ENCODE measurements at regions not wholly inside any gene's neighbourhood (a gene's known extent, or its start where the extent isn't known, plus 50 kb on each side); places are given as distances from the start of the nearest gene placed in this dataset.
"Not testable (repeated sequence)": the region's sequence is repeated elsewhere in the genome, so short reads cannot be mapped to it uniquely, and the experiment has no call there.

DNA sequence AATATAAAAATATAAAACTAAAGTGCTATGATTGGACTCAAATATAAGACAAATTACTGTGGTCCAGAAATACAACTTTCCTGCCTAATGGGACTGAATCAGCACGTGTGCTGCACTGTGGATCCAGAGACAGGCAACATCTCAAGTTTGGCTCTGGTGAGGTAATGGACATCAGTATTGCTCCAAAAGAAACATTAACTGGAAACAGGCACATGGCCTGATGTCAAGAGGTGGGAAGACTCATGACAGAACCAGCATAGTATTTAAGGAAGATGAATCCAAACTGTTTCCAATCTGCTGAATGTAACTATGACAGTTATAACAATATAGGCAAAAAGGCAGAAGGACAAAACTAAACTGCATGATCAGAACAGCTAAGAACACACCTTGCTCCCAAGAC is 354.6 kb downstream of the FSIP2 start:
- DNase-seq = no peak

DNA sequence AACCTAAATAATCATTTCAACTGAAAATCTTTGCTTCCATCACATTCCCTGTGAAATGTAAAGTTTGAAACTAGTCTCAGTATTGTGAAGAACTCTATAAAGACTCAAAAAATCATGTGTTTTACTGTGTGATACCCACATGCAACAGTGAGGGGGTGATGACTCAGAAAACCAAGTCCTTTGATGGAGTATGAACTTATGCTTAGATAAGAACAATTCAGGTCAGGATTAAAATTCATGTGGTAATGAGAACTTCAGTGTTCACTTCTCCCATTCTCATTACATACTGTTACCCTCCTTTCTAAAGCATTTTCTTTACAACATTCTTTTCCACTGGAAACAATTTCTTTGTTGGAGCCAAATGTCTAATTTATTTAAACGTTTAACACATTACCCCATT is 360.2 kb downstream of the FSIP2 start:
- DNase-seq = no peak

DNA sequence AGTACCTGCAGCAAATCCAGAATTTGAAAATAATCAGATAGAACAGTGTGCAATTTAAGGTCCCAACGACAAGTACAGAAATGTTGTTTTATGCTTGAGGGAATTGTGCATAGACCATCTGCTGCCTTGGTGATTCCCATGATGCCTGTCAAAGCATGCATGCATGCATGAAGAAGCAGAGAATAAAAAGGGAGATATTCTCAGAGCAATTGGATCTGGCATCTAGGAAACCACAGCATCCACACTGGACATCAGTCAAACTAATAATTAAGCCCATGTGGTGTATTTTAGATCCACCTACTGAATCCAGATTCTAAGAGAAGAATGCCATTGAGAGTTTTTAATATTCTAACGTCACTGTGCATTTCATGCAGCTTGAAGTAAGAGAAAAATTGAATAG is 361.2 kb downstream of the FSIP2 start:
- DNase-seq = no peak

- DNase-seq = no peak
Measured at GRCh38 chr2:186100636-186101035, 362.0 kb downstream of the FSIP2 start.

DNA sequence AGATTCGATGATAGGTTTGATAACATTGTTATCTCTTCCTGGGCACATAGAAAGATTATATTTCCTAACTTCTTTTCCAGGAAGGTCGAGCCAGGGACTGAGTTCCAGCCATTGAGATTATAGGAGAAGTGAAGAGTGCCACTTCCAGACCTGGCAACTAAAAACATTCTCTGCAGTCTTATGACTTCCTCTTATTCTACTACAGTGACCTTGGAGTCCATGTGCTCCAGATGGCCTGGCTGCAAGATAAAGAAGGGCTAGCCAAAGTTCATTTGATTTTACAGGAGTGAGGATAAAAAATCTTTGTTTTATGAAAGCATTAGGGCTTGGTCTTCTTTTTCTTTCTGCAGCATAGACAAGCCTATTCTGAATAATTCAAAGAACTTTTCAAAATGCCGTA is 363.0 kb downstream of the FSIP2 start:
- DNase-seq = no peak

DNA sequence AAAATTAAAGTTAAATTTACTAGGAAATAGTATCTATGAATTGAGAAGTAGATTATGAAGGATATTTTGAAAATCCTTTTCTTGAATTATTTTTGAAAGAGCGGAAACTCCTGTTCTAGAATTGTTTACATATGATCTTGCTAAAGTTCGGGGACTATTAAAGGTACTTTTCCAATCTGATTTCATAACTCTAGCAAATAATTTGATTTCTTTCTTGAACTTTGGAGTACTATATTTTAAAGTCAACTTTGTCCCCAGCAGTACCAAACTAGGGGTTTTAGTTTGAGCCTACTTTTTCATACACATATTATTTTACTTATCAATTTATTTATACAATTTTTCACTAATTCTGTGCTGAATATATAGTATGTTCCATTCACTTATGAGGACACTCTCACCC is 364.7 kb downstream of the FSIP2 start:
- DNase-seq = no peak

DNA sequence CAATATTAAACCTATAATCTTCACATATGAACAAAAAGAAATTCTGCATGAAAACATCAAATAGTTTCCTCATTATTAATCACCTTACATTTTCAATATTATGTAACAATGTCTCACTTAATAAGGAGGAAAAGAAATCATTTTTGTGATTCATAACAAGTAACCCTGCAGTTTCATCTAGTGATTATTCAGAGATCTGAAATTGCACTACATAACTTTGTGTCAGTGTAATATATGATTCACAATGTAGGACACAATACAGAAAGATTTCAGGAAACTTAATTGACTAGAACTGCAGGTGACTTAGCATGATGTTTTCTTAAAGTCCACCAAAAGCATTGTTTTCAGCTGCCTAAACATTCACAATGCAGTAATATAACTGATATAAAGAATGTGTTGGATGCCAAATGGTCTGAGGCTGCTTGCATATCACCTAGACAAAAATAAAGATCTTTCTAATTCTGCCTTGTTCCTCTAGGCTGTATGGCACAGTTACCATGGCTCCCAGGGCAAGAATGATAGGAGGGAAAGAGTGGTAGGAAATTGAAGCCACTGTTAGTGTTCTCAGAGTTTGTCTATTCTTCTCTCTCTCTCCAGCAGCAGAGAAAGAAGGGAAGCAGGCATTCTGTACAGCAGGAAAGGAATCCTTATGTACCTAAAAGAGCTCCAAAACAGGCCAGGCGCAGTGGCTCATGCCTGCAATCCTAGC is 366.6 kb downstream of the FSIP2 start:
- no peak for DNase-seq

DNA sequence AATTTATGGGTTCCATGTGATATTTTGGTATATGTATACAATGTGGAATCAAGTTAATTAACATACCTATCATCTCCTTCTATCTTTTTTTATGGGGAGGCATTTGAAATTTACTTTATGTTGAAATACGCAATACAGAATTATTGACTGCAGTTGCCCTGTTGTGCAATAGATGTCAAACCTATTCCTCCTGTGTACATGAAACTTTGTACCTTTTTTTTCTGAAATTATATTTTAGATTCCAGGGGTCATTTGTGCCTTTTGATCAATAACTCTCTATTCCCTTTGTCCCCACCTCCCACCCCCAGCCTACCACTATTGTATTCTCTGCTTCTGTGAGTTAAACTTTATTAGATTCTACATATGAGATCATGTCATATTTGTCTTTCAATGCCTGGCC is 369.9 kb downstream of the FSIP2 start:
- DNase-seq = no peak

DNA sequence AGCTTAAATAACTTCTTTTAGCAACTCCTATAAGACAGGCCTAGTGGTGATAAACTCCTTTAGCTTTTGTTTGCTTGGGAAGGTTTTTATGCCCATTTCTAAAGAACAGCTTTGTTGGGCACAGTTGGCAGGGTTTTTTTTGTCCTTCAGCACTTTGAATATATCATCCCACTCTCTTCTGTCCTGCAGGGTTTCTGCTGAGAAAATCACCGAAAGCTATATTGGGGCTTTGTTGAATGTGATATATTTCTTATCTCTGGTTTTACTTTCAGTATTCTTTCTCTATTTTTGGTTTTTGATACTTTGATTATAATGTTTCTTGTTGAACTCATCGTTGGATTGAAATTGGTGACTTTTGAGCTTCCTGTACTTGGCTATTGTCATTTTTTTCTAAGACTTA is 372.8 kb upstream of the ZC3H15 start:
- no peak for DNase-seq

DNA sequence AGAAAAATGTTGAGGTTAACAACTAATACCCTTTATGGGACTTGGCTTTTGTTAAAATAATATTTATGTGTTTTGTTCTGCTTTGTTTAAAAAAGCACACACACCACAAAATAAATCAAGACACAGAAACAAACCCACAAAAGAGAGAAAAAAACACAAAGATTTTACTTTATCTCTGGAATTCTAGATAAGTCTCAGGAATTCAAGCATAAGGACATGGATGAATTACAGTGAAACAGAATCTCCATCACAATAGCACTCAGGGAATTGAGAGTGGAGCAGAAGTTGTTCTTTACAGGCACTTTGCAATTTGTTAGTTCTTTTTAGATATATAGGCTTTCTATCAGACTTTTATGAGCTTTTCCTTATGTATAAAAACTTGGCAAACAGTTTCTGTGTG is 360.9 kb upstream of the ZC3H15 start:
- DNase-seq = no peak

GRCh38 chr2:186125625-186126024 is 360.4 kb upstream of the ZC3H15 start:
- no peak for DNase-seq

- no peak for DNase-seq
Measured at GRCh38 chr2:186126181-186126580, 359.9 kb upstream of the ZC3H15 start.

DNA sequence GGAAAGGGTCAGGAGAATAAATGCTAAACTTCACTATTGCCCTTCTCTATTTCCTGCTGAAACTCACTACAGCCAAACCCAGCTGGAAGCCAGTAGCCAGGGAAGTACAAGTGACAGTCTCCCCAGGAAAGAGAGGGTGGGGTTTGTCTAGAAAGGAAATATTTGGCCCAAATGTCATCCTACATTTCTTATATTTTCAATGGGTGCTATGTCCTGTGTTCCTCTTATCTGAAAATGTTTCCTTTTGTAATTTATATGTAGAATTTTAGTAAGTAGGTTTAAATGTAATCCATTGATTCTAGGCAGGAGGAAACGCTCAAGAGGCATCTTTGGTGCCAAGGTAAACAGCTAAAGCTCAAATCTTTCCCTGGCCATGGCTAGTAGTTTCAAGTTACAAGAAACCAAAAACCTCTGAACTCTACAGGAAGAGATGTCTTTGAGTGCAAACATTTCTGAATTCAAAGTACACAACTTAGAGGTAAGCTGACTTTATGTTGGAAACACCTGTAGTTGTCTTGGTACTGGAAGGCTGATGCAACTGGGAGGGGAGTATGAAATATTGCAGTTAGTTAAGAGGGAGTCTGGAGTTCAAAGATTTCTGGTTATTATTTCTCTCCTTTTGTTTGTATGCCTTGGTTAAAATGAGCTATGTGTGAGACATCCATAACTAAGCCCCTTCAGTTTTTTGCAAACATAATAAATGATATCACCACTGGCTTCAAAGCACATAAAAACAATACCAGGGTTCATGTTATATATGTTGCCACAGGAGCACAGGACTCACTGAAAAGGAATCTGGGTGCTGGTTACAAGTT is 356.1 kb upstream of the ZC3H15 start:
- peak; percentile 28 for DNase-seq

DNA sequence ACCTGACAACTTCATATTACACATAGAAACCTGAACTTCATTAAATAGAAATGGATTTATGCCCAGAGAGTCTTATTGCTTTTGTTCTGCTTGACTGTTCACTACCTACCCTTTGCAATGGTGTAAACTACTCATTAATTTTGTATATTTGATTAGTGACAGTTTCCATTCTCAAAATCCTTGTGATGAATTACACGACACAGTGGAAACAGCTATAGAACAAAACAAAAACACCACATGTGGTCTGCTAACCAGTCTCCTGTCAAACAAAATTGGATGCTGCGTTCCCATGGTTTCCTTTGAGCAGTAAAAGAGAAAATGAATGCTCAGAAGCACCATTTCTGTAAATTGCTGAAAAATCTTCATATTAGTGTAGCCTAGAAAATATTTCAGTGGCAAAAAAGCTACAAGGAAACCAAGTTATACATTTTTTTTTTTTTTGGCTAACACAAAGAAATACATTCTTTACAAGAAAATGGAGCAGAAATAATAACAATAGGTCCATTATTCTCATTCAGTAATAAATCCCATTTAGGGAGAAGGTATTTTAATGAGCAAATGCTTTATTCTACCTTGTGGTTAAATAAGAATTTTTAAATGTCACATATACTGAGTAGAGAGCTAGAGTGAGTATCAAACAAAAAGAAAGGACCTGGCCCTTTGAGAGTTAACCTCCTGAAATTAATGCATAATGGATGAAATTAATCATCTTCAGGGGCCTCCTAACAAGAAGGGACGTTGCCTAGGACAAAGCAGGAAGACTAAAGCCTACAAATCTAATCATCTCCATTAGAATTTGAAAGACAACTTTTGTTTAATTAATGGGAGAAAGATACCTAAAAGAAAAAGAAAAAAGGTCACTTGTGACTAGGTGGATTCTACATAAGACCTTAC is 355.1 kb upstream of the ZC3H15 start:
- no peak for DNase-seq

DNA sequence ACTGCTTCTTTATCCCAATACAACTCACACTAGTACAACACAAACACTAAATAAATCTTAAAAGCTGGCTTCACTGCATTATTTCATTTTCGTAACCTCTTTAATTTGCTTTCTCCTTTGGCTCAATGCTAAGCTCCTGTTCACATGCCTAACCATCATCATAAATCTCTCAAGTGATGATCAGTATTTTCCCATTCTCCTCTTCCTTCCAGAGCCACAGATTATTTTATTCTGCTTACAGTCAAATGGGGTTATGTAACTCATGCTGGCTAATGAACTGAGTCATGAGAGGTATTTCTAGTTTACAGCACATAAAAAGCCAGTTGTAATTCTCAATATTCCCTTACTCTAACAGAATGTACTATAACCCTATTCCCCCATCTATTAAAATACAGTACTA is 350.4 kb upstream of the ZC3H15 start:
- DNase-seq = no peak

GRCh38 chr2:186136860-186137259 is 349.2 kb upstream of the ZC3H15 start:
- no peak for DNase-seq

GRCh38 chr2:186138845-186139244 is 347.2 kb upstream of the ZC3H15 start:
- no peak for DNase-seq

- DNase-seq = no peak
Measured at GRCh38 chr2:186159101-186159500, 327.0 kb upstream of the ZC3H15 start.

DNA sequence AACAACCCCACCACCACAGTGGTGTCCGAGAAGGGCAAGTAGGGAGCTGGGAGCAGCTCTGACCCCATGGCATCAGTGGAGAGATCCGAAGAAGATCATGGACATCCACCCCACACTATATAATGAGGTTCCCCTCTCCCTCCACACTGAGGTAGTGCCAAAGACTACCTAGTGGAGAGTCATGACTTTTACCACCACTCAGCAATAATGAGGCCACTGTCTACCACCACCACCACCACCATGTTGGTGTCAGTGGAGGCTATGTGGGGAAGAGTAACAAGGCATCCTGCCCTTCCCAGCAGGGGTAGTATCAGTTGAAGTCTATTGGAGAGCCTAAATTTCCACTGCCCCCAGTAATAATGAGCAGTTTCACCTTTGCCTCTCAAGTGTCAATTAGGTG is 321.7 kb upstream of the ZC3H15 start:
- DNase-seq = no peak

DNA sequence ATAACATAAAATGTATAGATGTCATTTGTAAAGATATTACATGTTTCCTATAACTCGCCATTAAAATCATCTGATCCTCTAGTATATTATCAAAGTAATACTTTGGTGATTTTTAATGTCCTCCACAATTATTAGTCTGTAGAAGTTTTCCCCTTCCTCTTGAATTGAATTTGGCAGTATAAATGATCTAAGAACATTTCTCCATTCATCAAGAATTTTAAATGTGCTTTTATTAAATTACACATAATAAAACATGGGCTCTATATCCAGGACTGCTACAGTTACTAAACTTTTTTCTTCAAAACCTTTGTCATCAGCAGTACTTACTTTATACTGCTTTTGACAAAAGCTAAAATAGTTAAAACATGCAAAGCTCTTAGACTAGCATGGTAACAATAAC is 315.4 kb upstream of the ZC3H15 start:
- DNase-seq = no peak

DNA sequence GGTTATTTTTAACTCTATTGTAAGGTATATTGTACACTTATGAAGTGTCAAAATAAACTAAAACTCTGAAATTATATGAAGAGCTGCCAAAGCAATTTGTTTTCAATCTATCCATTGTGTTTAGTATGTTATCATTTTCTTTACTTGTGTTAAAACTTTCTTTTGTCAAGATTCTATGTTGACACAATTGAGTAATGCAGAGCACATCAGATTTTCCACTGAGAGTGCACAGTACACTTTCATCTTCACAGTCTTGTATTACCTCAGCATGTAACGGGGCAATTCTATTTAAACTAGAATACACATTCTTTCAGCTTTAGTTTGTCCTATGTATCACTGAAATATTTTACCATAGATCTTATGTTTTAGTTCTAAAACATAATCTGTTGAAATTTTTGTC is 304.4 kb upstream of the ZC3H15 start:
- no peak for DNase-seq

DNA sequence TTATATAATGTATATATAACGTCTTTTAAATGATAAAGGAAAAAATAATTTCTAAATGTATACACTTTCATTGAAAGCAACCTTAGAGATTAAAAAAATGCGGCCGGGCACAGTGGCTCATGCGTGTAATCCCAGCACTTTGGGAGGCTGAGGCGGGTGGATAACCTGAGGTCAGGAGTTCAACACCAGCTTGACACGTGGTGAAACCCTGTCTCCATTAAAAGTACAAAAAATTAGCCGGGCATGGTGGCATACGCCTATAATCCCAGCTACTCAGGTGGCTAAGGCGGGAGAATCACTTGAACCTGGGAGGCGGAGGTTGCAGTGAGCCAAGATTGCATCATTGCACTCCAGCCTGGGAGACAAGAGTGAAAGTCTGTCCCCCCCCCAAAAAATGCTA is 303.7 kb upstream of the ZC3H15 start:
- not testable (repeated sequence) for DNase-seq

GRCh38 chr2:186183406-186183805 is 302.7 kb upstream of the ZC3H15 start:
- no peak for DNase-seq

DNA sequence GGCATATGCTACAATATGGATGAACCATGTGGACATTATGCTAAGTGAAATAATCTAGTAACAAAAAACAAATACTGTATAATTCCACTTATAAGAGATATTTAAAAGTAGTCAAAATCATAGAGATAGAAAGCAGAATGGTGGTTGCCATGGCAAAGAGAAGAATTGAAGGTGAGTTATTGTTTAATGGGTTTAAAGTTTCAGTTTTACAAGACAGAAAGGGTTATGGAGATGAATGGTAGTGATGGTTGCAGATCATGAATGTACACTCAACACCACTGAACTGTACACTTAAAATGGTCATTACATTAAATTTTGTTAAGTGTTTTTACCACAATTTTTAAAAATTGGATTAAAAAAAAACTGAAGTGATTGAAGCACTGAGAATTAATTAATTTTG is 298.2 kb upstream of the ZC3H15 start:
- no peak for DNase-seq
